ENCODE measurements at regions not wholly inside any gene's neighbourhood (a gene's known extent, or its start where the extent isn't known, plus 50 kb on each side); places are given as distances from the start of the nearest gene placed in this dataset.

DNA sequence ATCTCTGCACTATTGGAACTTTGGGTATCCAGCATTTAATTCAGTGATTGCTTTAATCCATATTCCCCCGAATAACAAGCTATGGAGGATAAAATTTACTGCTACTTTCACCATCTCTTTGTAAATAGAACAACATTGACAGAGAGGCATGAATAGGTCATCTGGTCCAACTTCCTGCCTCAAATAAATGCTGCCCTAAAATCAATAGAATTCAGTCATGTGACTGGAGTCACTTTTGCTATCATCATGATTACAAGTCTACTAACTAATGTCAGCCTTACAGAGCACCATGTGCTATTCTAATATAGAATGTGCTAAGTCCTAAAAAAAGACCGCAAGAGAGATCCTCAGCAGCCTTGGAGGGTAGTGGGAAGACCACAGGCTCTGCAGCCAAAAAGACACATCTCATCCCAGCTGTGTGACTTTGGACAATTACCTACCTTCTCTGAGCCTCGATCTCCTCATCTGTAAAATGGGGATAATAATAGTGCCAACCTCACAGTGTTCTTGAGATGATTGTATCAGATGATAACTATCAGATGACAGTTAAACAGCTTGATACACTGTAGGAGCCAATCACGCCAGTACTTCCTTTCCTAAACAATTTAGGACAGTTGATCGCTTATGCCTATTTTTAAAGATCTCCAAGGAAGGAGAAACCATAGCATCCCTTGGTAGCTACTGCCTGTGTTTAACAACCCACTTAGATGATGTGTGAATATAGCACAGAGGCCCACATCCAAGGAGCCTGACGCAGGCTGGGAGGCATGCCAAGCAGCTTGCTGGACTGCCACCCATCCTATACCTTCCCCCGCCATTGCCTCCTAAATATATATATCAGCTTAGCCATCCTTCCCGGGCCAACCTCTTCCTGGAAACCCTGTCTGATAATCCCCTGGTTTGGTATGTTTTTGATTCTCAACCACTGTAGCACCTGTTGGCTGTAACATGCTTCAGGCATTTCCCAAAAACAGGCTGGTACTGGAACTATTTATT lies 77.3 kb upstream of the PHF21A start:
- DNase-seq = no peak
- Histone ChIP-seq H3K27me3 (peaks cover 0 to 30% (median 17%) of the 10 kb centered on the region in 7 donors), H3K4me1 (no peaks in the 10 kb centered on the region), H3K9me3 (no peaks in the 10 kb centered on the region), H3K27ac (no peak overlapping the region), H3K4me3 (no peak overlapping the region), H3K36me3 (no peaks in the 10 kb centered on the region)
- 68 to 71% methylated on average over 8 of the region's 8 CpGs for WGBS, 2 donors
- TF ChIP-seq, protein P1, sequence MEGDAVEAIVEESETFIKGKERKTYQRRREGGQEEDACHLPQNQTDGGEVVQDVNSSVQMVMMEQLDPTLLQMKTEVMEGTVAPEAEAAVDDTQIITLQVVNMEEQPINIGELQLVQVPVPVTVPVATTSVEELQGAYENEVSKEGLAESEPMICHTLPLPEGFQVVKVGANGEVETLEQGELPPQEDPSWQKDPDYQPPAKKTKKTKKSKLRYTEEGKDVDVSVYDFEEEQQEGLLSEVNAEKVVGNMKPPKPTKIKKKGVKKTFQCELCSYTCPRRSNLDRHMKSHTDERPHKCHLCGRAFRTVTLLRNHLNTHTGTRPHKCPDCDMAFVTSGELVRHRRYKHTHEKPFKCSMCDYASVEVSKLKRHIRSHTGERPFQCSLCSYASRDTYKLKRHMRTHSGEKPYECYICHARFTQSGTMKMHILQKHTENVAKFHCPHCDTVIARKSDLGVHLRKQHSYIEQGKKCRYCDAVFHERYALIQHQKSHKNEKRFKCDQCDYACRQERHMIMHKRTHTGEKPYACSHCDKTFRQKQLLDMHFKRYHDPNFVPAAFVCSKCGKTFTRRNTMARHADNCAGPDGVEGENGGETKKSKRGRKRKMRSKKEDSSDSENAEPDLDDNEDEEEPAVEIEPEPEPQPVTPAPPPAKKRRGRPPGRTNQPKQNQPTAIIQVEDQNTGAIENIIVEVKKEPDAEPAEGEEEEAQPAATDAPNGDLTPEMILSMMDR (IDR thresholded peaks at IDR 0.05) = no peak
- no peak for ATAC-seq
- intact Hi-C loops (cut with DNase I) = no loop called here

DNA sequence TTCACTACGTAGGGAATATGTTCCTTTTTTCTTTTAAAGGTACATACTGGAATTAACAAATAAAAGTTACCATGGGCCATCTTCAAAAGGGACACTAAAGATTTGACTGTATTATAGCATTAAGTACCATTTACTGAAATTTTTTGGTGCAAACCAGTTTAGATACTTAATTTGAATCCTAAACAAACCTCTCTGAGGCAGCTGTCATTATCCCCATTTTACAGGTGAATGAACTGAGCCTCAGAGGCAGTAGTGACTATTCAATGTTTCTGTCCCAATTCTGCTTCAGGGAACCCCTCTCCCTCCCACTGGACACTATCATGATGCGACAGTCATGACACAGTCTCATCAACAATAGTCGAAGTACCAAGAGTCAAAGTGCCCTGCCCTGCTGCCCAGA lies 76.2 kb upstream of the PHF21A start:
- no peaks in the 10 kb centered on the region for H3K4me1 ChIP-seq
- TF ChIP-seq, protein P1 (IDR thresholded peaks at IDR 0.05) = no peak
- H3K4me3 ChIP-seq = no peak overlapping the region
- WGBS, 2 donors = 75 to 82% methylated on average over 3 of the region's 3 CpGs
- ATAC-seq = no peak
- no peaks in the 10 kb centered on the region for H3K9me3 ChIP-seq
- no peaks in the 10 kb centered on the region for H3K36me3 ChIP-seq
- H3K27ac ChIP-seq = no peak overlapping the region
- DNase-seq = no peak
- H3K27me3 ChIP-seq = peaks cover 0 to 30% (median 20%) of the 10 kb centered on the region in 7 donors
- intact Hi-C loops (cut with DNase I) = no loop called here

DNA sequence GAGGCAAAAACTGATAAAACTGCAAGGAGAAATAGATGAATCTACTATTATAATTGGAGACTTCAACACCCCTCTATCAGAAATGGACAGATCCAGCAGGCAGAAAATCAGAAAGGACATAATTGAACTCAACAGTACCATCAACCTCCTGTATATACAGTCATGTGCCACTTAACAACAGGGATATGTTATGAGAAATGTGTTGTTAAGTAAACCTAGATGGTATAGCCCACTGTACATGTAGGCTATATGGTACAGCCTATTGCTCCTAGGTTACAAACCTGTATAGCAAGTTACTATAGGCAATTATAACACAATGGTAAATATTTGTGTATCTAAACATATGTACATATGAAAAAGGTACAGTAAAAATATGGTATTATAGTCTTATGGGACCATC lies 66.8 kb upstream of the PHF21A start:
- TF ChIP-seq, protein P1 (IDR thresholded peaks at IDR 0.05) = no peak
- Histone ChIP-seq H3K4me1 (no peaks in the 10 kb centered on the region), H3K4me3 (no peak overlapping the region), H3K27me3 (peaks cover 0 to 19% (median 0%) of the 10 kb centered on the region in 7 donors), H3K27ac (no peak overlapping the region), H3K9me3 (peaks cover 0 to 19% (median 7%) of the 10 kb centered on the region in 11 donors), H3K36me3 (no peaks in the 10 kb centered on the region)
- no peak for DNase-seq
- no peak for ATAC-seq
- intact Hi-C loops (cut with DNase I) = no loop called here

DNA sequence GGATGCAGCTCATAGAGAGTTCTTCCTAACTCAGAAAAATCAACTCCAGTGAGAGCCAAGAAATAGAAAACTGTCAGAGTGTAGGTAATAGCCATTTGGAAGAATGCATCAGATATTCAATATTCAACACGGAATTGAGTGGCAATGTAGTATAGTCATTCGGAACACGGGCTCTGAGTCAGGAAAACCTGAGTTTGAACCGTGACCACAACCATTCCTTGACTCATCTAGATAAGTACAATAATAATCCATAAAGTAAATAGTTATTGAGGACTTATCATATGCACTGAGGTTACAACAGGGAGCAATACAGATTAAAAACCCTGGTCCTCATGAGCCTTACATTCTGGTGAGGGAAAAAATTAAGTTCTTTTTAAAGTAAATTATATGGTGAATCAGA lies 62.6 kb upstream of the PHF21A start:
- DNase-seq = no peak
- 92 to 93% methylated on average over 4 of the region's 4 CpGs for WGBS, 2 donors
- Histone ChIP-seq H3K36me3 (no peaks in the 10 kb centered on the region), H3K4me3 (no peak overlapping the region), H3K4me1 (no peaks in the 10 kb centered on the region), H3K9me3 (no peaks in the 10 kb centered on the region), H3K27me3 (peaks cover 0 to 20% (median 3%) of the 10 kb centered on the region in 7 donors), H3K27ac (no peak overlapping the region)
- no peak for ATAC-seq
- intact Hi-C loops (cut with DNase I) = no loop called here
- TF ChIP-seq, protein P1 (IDR thresholded peaks at IDR 0.05) = no peak

All from heart right ventricle (tissue), 16 donors.